ENCODE measurements at regions not wholly inside any gene's neighbourhood (a gene's known extent, or its start where the extent isn't known, plus 50 kb on each side); places are given as distances from the start of the nearest gene placed in this dataset.

GRCh38 chr21:31564439-31564838, 95.1 kb upstream of the SOD1 start:
- DNase-seq, result no peak

DNA sequence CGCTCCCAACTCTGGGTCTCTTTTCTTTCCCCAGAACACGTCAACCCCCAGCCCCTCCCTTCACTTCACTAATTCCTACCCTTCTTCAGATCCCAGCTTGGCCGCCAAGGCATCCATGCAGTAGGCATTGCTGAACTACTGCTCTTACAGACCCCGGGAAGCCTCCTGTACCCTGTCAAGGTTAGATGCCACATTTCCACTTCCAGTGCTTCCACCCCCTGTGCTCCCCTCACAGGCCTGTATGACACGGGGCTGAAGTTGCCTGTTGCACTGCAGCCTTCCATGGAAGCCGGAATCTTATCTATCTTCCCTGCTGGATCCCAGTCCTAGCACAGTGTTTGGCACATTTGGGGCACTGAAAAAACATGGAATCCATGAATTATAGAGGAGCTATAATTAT, 99.0 kb upstream of the SOD1 start:
- no peak for DNase-seq

GRCh38 chr21:31559368-31560119, 99.9 kb upstream of the SOD1 start:
- DNase-seq, result peak; percentile 99

DNA sequence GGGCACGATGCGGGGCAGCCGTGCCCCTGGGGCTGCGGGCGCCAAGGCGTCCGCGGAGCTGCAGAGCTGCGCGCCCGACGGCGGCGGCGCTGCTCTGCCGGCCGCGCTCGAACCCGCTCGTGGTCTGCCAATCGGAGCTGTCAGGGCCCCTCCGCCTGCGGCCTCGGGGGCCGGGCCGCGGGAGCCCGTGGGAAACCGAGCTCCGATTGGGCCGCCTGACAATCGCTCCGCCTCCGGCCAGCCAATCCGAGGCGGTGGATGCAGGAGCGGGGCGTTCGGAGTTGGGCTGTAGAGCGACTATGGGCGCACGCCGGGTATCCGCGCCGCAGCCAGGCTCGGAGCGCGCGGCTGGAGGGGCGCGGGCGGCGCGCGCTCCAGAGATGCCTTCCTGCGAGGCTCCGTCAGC, 100.5 kb upstream of the SOD1 start:
- DNase-seq, result peak; percentile 95

DNA sequence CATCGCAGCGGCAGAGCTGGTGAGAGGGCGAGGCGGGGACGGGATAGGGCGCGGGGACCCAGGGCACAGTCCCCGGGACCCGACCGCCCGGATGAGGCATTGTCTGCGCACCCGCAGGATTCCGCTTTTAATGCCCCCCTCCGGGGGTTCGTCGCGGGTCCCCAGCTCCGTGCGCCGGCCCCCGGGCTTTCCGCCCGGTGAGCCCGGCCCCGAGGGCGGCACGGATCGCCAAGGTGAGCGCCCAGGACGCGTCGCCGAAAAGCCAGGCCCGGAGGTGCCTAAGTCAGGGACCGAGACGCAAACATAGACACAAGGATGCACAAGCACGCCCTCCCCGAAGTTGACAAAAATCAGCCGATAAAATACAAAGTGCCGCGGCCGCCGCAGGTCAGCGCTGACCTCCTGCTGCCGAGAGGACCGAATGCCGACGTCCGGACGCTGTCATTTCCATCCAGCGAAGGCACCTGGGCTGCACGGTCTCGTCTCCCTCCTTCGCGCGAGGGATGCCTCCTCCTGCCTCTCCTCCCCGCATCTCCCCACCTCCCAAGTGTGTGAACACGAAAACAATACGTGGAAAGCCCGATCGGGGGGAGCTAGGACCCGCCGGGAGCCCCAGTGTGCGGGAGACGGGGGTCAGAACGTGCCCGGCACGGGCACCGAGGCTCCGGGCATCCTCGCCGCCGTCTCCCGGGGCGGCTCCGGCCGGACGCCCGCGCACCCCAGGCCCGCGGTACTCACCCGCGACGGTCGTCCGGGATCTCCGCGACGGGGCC, 101.1 kb upstream of the SOD1 start:
- peak; percentile 78 for DNase-seq

- DNase-seq, result peak; percentile 71
These were observed 101.9 kb upstream of the SOD1 start for GRCh38 chr21:31557421-31558188.

DNA sequence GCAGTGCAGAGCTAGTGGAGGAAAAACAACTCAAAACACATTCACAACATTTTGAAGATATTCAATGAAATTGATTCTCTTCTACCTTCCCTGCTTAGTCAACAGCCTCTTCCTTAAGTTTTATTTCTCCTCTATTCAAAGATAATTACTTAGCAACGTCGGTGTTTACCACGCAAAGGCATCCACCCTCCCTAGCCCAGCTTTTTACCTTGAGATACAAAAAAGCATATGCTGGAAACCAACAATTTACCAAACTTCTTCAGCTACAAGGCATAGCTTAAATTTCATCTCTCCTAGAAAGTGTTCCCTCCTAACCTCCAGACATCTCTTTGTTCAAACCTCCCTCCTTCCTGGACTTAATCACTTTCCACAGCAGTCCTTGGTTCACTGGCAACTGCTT, 102.8 kb upstream of the SOD1 start:
- no peak for DNase-seq

DNA sequence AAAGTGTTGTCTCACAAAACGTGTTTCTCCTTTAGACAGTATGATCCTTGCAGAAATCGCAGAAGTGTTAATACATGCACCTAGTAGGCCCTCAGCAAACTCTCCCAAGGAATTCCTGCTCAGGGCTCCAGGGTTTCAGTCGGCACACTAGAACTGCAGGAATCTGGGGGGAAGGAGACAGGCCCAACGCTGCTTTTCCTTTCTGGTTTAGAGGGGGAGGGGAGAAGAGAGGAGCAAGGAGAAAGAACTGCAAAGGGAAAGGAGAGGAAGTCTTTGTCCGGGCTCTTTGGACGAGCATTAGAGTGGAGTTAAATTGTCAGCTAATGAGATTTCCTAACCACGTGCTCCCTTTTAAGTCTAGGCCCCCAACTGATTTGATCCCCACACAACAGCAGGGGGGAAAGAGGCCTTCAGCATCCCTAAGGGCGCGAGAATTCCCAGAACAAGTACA, 103.7 kb upstream of the SOD1 start:
- no peak for DNase-seq

- peak; percentile 70 for DNase-seq
These were observed 104.9 kb upstream of the SOD1 start for GRCh38 chr21:31554511-31555022.

GRCh38 chr21:31553926-31554325, 105.6 kb upstream of the SOD1 start:
- DNase-seq, result no peak

DNA sequence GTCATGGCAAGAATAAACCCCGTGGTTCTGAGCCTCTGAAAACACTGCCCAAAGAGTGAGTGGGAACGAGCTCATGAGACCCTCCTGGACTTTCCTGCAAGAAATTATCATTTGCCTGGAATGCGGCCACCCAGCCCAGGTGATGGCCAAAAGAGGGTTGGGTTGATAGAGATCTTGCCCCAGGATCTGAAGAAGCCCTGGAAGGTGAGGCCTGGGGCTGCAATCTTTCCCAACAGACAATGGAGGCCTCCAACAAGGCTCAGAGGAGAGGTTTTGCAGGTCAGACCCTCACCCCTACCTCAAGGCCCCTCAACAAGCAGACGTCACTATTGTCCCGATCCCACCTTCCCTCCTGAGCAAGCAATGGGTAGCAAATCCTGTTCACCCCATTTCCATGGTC, 106.0 kb upstream of the SOD1 start:
- no peak for DNase-seq

DNA sequence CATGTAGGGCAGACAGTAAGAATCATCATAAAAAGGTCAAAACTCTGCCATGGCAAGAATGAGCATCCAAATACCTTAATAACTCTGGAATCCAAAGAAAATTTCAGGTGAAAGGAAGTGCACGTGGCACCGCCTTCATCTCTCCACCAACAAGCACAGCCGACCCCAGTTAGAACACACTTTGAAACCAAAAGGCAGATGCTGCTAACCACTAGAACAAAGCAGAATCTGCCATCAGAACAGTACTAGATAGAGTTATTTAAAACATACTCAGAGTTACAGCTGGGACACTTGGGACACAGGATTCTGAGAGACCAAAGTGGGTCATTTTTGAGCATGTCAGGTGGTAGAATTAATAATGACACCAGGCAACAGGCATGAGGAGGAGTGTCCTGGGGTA, 106.7 kb upstream of the SOD1 start:
- DNase-seq, result no peak

DNA sequence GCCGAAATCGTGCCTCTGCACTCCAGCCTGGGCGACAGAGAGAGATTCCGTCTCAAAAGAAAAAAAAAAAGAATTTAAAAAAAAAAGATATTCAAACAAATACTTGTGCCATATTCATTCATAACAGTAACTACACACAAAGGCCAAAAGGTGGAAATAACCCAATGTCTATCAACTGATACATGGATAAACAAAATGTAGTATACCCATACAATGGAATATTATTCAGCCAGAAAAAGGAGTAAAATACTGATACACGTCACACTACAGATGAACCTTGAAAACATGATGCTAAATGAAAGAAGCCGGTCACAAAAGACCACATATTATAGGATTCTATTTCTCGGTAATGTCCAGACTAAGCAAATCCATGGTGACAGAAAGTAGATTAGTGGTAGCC, 109.4 kb upstream of the SOD1 start:
- DNase-seq, result no peak

DNA sequence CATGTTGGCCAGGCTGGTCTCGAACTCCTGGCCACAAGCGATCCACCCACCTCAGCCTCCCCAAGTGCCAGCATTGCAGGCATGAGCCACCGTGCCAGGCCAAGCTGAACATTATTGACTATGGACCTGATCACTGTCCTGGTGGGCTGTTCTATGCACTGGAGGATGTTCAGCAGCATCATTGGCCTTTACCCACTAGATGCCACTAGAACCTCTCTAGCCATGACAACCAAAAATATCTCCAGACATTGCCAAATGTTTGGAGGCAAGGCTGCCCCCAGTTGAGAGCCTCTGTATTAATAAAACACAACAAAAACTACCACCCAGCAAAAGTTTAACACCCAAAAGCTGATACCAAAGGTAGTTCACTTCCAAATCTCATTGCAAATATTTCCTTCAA, 110.8 kb upstream of the SOD1 start:
- DNase-seq, result no peak

DNA sequence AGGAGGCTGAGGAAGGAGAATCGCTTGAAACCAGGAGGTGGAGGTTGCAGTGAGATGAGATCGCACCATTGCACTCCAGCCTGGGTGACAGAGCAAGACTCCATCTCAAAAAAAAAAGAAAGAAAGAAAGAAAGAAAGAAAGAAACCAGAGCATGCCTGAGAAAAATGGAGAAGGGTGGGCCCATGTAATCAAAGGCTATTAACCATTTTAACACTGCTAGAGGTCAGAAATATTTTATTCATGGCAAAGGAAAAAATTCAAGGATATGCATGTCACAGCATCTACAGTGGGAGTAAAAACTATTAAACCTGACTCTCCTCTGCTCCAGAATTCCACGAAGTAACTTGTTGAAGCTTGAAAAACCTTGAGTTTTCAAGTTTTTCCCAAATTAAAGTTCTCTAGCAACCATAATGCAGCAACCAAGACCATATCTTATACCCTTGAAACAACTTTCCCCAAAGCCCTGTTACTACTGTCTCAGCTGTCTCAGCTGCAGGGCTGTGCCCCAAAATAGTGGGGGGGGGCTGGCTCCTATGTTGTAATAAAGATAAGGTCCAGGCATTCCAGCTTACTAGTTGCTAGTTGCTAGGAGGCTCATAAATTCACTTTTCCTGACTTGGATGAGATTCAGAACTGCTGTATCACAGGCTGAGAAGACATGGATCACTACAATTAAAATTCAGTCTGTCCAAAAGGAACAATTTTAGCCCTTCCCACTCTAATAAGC, 112.9 kb upstream of the SOD1 start:
- no peak for DNase-seq

DNA sequence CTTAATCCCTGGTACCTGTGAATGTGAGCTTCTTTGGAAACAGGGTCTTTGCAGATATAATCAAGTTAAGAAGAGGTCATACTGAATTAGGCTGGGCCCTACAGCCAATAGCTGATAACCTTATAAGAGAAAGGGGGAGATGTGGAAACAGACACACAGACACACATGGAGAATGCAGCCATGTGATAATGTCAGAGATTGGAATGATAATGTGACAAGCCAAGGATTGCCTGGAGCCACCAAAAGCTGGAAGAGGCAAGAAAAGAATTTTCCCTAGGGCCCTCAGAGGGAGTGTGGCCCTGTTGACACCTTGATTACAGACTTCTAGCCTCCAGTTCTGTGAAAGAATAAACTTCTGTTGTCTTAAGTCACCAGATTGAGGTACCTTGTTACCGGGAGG, 114.5 kb upstream of the SOD1 start:
- no peak for DNase-seq

DNA sequence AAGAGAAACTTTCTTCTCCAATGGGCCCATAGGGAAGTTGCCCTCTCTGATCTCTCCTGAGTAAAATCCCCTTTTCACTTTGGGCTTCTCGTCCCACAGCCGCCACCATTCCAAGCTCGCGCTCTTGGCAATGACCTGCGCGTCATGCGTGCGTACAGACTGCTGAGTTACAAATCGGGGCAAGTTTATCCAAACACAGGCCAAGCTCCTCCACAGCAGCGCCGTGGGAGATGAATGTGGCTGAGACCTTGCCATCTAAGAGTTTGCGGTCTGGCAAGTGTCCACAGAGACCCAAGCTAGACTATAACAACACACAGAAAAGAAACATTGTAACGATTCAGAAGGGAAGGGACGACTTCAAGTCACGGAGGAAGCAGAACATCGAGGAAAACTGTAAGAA, 116.3 kb upstream of the SOD1 start:
- no peak for DNase-seq

DNA sequence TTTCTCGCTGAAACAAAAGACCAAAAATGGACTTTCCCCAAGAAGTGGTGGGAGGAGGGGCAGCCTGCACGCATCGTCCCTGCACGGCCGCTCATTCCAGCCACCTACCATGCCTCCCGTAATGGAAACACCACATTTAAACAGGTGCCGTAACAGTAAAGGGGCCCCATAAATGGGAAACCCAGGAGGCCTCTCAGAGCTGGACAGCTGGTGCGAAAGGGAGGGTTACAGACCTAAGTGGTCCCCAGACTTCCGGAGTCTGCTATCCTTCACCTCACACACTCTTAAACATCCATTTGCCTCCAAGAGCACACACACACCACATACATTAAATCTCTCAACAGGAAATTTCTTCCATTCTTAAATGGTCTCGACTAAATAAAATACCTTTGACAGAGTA, 120.7 kb upstream of the SOD1 start:
- no peak for DNase-seq

DNA sequence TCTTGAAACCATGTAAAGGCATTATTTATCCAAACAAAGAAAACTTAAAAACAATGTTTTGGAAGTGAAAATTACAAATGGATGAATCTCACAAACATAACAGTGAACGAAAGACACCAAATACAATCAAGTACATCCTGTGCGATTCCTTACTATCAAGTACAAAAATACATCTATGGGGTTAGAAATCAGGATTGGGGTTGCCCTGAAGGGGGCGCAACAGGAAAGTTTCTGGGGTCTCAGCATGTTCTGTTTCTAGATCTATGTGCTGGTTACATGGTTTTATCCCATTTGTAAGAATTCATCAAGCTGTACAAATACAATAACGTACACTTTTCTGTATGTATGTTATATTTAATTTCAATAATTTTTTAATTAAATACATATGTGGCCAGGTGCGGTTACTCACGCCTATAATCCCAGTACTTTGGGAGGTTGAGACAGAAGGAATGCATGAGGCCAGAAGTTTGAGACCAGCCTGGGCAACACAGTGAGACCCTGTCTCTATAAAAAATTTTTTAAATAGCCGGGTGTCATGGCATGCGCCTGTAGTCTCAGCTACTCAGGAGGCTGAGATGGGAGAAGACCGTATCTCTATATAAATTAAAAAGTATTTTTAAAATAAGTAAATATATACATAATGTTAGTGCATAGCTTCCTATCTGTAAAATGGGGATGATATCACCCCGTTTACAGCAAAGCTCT, 121.5 kb upstream of the SOD1 start:
- DNase-seq, result no peak

GRCh38 chr21:31536138-31536537, 123.4 kb upstream of the SOD1 start:
- no peak for DNase-seq

- no peak for DNase-seq
These were observed 127.5 kb upstream of the SOD1 start for GRCh38 chr21:31531967-31532366.

Data from activated CD8-positive, alpha-beta memory T cell treated with anti-CD3 and anti-CD28 coated beads for 24 hours (primary cell).